GM21737 (cell line): ENCODE measurements at regions not wholly inside any gene's neighbourhood (a gene's known extent, or its start where the extent isn't known, plus 50 kb on each side); places are given as distances from the start of the nearest gene placed in this dataset.

Experiments
- ATAC-seq: cut with Tn5 transposase; IDR thresholded peaks from one replicate; pipeline ENCODE4 v1.9.1; 2021; ENCODE audit warnings: mild to moderate bottlenecking, moderate library complexity; ENCODE audit not compliant: unreplicated experiment

DNA sequence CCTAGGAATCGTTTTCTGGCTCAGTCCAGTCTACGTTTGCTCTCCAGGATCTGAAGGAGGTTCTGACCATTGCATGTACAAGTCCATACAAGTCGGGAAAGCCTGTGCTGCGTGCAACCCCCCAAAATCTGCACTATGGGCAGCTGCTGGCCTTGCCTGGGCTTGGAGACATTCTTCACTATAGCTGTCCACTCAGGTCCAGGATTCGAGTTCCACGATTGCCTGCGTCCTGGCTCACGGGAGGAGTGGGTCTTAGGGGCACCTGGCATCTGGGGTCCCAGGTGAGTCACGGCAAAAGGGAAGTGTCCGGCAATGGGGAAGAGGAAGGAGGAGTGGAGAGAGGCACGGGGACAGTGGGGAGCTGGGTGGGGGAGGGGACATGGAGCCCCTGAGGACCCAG is 563.0 kb downstream of the BRD1 start:
- no peak for ATAC-seq

DNA sequence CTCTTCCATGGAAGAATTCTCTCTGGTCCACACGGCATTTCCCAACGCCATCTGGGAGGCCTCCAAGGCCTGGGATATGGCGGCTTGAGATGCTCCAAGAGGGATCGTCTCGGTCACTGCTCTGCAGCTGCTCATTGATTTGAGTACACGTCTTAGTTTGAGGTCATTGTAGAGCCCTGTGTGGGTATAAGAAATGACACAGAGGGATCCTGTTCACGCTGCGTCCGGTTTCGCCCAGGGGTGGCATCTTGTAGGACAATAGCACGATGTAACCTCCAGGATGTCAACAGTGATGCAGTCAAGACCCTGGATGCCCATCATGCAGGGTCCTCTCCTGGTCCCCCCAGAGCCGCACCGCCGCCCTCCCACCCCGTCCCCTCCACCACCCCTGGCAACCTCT is 564.6 kb downstream of the BRD1 start:
- no peak for ATAC-seq

DNA sequence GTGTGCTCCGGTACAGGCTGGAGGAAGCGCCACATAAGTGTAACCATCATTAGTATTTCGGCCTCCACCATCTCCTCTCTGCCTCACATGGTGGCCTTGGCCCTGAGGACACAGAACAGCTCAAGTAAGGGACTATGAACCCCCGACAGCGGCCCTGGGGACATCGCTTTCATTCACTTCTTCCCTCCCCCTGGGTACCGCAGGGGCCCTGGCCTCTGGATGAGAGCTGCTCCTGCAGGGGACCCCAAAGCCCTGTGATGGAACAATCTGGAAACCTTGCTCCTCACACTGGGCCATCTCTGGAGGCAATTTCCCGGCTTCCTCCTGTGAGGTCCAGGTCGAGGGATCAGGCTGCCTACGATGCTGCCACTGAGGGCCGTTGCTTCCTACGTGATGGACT is 565.5 kb downstream of the BRD1 start:
- no peak for ATAC-seq

DNA sequence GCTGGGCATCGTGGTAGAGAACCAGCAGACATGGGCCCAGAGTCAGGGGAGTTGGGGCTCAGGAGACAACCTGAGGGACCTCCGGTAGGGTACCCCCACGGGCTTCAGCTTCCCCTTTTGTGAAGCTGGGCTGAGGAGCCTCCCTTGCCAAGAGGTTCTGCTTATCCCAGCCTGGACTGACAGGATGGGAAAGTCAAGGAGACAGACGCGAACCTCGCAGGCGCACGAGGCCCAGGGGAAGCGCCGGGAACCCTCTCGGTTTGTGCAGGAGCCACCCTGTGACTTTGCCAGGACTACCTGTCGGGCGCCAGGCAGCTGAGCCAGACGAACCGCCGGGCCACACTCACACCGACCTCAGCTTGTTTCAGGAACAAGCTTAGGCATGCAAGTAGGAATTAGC is 566.1 kb downstream of the BRD1 start:
- ATAC-seq: no peak

DNA sequence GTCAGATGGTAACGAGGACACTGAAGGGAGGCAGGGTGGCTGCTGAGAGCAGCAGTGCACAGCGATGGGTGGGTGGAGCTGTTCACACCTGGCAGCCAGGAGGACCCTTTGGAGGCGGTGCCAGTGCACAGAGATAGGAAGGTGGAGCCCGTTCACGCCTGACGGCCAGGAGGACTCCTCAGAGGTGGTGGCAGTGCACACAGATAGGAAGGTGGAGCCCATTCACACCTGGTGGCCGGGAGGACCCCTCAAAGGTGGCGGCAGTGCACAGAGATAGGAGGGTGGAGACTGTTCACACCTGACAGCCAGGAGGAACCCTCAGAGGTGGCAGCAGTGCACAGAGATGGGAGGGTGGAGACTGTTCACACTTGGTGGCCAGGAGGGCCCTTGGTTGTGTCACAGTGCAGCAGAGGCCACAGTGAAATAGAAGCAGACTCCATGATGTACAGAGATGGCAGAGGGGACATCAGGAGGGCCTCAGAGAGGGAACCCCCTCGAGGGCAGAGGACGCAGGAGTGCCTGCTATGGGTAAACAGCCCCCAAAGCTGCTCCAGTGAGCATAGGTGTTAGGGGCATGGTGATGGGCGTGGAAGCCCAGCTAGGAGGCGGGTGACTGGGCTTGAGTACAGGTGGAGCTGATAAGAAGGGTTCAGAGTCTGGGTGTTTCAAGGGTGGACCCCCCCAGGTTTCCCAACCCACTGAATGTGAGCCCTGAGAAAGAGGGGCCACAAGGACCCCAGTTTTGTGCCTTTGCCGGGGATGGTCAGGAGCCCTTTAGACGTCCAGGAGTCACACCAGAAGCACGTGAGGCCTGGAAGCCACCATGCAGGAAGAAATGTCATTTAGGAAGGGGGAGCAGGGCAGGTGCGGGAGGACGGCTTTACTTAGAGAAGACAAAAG is 566.7 kb downstream of the BRD1 start:
- ATAC-seq: no peak

DNA sequence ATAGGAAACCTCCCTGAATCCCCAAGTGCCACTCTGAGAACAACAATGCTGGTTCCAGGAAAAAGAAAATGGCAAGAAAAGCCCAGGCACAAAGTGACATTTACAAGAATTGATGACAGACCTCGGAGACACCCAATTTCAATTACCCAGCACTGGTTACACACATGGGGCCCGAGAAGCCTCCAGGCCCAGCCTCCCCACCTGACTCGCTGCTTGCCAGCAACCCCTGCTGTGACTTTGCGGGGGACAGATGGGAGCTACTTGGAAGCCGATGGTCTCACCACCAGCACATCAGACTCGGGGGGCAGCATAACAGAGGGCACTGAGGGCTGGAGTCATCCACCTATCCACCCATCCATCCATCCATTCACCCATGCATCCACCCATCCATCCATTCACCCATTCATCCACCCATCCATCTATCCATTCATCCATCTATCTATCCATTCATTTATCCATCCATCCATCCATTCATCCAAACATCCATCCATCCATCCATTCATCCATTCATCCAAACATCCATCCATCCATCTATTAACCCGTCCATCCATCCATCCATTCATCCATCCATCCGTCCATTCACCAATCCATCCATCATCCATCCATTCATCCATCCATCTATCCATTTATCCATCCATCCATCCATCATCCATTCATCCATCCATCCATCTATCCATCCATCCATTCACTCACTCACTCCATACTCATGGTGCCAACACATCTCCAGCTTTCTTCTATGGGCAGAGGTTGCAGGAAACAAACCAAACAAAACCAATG is 567.6 kb downstream of the BRD1 start:
- no peak for ATAC-seq

DNA sequence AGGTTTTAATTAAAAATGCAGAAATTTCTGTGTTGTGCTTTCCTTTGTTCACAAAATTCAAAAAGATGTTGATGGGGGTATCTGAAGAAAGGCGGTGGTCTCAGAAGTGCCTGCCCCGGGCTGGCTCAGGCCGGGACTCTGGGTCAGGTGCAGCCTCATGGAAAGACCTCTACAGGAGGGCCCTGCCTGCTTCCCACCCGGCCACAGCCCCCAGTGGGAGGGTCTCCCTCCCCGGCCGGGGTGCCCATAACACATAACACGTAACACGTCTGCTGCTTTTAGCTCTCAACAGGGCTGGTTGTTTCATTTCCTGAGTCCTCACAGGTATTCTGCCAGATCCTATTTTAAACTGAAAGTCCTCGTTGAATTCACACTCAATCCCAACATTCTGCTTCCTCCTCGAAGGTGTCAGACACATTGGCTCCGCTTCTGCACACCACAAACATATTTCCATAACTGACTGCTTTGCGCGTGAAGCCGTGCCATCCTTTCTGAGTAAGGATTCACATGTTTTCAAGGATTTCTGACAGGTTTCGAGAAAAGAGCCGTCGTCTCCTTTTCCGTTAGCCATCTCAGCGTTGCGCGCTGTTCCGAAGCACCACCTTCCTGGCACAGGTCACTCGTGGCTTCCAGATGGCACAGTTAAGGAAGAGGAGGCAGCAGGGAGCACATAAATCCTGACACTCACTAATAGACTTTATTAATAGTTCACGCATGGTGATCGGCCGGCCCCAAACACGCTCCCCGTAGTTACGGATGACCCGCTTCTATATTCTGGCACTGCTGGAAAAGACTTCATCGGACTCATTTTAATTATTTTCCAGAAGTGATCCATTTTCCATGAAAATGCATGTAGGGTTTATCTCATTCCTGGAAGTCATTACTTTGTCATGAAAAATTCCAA is 569.3 kb downstream of the BRD1 start:
- ATAC-seq: no peak

DNA sequence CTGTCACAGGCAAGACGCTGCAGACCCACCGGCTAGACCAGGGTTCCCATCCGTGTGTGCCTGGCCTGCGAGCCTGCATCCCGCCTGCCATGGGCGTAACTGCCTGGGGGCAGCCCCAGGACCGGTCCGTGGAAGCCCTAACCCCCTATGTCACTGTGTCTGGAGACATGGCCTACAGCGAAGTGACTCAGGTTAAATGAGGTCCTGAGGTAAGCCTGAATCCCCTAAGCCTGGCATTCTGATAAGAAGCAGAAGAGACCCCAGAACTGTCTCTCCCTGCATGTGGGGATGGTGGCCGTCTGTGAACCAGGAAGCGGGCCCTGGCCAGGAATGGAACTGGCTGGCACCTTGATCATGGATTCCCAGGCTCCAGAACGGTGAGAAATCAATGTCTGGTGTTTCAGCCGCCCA is 570.1 kb downstream of the BRD1 start:
- no peak for ATAC-seq

DNA sequence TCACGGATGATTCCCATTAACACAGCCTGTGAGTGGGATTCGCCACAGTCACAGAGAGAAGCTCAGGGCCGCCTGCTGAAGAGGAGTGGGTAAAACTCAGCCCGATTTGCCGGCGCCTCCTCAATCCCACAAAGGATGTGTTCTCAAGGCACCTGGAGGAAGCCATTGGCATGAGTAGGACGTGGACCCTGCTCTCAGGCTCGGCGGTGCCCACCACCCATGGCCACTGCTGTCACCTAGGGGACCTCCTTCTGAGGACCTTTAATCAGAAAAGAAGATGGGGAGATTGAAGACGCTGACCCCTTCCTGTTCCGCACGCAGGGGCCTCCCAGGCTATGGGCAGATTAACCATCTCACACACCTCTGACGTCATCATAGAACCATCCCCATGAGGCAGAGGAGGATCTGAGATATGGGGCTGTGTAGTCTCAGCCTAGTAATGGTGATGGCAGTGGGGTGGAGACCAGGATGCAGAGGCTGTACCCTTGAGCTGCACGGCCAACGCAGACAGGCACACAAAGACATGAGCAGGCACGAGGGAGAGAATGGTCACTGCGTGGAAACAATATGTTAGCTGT is 571.8 kb downstream of the BRD1 start:
- no peak for ATAC-seq

DNA sequence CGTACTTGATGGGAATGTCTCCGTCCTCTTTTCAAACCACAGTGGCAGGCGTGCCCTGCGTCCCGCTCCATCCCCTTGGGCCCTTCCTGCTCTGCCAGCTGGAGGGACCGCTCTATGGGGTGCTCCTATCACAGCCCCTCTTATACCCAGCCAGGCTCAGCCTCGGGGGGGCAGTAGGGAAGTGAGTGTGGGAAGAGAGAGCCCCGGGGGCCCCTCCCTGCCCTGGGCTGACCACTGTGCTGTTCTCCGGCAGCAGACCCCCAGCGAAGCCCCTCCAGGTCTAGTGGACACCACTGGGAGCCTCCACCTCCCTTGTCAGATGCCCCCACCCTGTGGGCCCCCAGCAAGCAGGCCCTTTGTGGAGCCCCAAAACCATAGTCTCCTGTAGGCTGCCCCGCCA is 572.5 kb downstream of the BRD1 start:
- no peak for ATAC-seq

DNA sequence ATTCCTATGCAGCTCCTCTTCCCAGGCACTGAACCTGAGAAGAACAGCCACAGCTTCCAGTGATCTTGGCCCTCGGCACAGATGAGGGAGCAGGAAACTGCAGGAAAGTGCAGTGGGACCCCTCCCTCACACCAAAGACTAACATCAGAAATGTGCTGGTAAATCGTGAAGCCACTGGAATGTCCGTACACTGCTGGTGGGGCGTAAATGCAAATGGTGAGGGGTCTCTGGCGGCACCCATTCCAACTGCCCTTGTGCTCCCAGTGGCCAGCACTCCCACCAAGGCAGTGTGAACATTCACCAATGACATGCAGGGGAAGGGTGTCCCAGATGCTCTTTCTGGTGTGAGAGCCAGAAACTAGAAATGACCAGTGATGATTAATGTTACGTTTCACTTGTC is 574.0 kb downstream of the BRD1 start:
- ATAC-seq: no peak

DNA sequence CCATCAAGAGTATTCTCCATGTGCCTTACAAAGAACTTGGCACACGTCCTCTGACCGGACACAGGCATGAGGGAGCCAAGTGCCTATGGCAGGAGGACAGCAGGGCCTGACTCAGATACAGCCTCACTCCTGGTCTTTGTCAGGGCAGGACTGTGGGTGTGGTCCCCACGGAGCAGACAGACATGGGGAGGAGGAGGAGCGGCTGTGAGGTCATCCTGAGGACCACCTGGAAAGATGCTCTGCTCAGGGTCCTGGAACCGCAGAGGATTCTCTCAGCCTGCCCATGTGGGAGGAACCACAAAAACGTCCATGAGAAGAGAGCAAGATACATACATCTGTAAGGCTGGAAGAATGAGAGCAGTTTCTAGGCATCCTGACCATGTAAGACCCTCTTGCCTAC is 576.3 kb downstream of the BRD1 start:
- ATAC-seq: no peak

DNA sequence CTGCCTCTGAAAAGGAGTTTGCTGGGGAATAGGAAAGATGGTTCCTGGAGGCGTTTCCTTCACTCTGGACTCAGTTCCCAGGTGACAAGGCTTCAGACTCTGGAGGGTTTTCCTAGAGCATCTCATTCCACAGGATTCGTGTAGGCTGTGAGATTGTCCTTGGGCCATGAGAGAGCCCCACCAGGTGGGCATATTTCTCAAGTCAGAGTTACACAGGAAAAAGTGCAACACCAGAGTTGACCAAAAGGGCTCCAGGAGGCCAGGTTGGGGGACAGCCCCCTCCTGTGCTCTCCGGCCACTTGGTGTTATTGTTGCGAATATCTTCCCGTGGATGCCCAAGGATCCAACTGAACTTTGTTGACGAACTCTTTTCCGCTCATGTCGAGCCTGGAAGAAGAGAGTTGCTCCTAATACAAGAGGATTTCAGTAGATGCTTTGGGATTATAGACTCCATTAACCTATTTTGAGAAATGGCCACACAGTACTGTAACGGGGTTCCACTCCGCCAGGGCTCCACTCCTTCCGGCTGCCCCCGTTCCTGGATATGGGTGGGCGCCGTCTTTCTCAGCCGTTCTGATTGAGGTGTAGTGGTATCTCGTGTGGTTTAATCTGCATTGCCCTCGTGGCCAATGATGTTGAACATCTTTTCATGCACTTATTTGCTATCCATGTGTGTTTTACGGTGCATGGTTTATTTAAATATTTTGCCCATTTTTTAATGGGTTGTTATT is 580.3 kb downstream of the BRD1 start:
- no peak for ATAC-seq

DNA sequence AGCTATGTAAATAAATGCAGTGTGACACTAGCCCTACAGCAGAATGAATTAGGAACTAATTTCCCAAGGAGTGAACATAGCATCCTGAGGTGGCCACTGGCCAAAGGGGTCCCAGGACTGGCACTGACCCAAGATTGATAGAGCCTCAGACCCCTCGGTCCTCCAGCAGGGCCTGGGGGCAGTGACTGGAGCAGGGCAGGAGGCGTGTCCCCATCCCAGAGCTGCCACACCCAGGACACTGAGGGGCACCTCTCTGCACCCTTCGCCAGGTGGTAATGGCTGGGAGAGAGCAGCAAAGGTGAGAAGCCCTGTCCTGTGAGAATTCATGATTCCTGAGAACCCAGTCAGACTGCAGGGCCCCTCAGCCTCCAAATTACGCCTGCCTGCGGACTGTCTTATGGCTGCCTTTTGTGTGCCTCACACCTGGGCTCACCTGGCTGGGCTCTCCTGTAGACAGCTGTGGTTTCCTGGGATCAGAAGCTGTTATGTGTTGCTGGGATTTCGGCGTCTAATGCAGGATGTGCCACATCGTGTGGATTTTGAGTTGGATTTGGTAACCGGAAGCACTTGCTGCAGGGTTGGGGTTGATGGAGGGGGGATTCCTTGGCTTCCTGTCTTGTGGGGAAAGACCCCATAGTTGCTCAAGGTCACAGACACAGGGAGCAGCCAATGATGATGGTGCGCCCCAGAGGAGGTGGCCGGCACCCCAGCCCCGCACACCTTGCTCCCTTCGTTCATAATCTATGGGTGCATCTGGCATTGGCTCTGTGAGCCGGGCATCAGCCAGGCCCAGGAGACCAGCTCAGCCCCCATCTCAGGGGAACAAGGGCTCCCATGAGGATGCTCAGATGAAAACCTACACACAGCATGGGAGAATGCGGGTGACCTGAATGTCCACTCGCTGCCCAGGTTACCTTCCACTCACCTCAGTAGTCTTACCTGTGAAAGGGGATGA is 582.9 kb downstream of the BRD1 start:
- no peak for ATAC-seq

DNA sequence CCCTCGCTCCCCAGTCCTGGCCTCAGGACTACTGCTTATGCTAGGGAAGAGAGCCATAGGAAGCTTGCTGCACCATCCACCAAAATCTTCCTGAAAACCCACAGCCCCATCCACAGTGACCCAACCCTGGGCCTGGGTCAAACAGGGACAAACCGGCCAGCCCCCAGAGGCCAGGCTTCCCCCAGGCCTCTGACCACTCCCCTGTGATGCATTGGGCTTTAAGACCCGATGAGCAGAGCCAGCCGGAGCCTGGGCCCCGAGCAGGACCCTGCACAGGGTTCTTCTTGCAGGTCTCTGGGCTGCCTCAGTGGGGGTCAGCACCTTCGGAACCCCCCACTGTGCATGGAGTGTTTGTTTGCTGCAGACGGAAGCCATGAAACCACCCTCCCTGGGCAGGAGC is 583.7 kb downstream of the BRD1 start:
- ATAC-seq: no peak

DNA sequence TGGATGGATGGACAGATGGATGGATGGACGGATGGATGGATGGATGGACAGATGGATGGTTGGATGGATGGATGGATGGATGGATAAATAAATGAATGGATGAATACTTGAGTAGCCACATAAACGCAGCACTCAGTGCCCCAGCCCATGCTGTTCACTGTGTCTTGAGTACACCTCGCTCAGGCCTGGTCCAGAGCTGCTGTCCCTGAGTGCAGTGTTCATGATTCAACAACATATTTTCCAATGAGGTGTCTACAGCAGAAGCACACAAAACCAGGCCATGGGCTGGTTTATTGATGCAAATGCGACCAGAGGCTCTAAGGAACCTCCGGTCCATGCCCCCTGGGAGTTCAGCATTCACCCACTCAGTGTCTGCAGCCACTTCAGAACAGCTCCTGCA is 584.3 kb downstream of the BRD1 start:
- ATAC-seq: no peak

DNA sequence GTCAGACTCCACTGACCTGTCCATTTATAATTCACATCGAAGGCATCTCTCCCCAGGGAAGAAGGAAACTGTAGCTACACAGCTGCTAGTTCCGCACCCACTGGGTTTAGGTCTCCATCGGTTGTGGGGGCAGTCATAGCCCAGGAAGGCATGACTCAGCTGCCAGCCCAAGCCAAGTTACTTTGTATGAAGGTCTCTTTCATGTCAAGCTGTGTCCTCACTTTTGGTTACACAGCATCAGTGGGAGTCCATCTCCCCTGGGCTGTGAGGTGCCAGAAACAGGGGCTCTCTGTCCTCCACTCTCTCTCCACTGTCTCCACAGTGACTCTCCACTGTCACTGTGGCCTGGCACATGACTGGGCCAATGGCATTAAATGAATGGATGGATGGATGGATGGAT is 585.2 kb downstream of the BRD1 start:
- ATAC-seq: no peak

DNA sequence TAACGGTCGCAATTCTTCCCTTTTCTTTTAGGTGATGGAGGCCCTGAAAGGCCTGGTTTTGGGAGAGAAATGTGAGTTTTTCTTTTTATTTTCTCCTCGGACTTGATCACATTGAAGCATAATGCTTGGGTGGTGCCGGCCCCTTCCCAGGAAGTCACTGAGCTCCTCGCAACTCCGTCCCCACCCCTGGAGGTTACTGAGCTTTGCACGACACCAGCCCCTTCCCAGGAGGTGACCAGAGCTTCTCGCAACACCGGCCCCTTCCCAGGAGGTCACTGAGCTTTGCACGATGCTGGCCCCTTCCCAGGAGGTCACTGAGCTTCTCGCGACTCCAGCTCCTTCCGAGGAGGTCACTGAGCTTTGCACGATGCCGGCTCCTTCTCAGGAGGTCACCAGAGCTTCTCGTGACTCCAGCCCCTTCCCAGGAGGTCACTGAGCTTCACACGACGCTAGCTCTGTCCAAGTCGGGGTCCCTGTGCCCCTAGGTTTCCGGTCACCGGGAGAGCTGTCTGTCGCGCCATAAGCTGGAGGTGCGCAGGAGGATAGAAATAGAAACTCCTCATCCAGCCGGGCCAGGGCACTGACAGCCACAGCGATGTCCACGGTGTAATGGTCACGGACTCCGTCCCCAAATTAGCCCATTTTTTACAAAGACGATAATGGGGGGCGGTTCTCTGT is 586.4 kb downstream of the BRD1 start:
- ATAC-seq: no peak

DNA sequence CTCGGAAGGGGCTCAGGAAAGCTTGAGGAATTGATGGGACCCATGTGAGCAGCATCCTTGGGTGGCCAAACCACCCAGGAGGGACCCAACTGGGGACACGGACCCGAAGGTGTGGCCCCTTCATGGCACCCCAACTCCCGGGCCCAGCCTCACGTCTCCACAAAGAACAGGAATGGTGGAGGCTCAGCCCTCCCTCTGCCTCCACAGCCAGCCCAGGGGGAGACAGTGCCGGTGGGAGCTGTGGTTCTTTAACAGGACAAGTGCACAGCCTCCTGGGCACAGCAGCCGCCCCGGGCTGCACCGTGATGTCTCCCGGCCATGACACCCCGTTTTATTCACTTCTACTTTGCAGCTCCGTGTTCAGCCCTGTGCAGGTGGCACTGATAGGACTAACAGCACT is 587.2 kb downstream of the BRD1 start:
- no peak for ATAC-seq
